ENCODE measurements at regions not wholly inside any gene's neighbourhood (a gene's known extent, or its start where the extent isn't known, plus 50 kb on each side); places are given as distances from the start of the nearest gene placed in this dataset.
A peak's percentile ranks its signal among the peaks of the same experiment; 100 is the strongest.

GRCh38 chr1:10908266-10908665, 104.2 kb upstream of the TARDBP start:
- Histone ChIP-seq H3K36me3 (ENCODE audit: low read depth) (no peaks in the 10 kb centered on the region), H3K9me2 (ENCODE audit: insufficient read depth) (no peaks in the 10 kb centered on the region), H3F3A (ENCODE audit: insufficient read depth) (no peaks in the 10 kb centered on the region), H3K79me2 (ENCODE audit: insufficient read depth) (no peaks in the 10 kb centered on the region), H3K9ac (no peak overlapping the region), H3K4me1 (ENCODE audit: insufficient read depth) (no peaks in the 10 kb centered on the region), H3K27me3 (replicated peaks; ENCODE audit: insufficient read depth) (no peaks in the 10 kb centered on the region), H3K27ac (no peak overlapping the region), H3K9me3 (ENCODE audit: low read depth) (no peaks in the 10 kb centered on the region), H2AFZ (no peak overlapping the region), H3K4me2 (ENCODE audit: unreplicated experiment) (no peak overlapping the region), H4K20me1 (ENCODE audit: insufficient read depth) (no peaks in the 10 kb centered on the region), H3K4me3 (no peak overlapping the region)
- WGBS, 2 experiments (ENCODE audit: low coverage in 1 of 2, low lambda C conversion rate in 2 of 2, missing lambda C conversion rate in 2 of 2) = 65 to 71% methylated on average over 6 of the region's 6 CpGs
- DNase-seq = no peak
- TF ChIP-seq EZH2 (IDR thresholded peaks at IDR 0.05; ENCODE audit: insufficient read depth, poor library complexity, severe bottlenecking) (no peak), EZH2phosphoT487 (IDR thresholded peaks at IDR 0.05; ENCODE audit: insufficient read depth, low read depth) (no peak)
- in situ Hi-C loops (cut with MboI) = no loop called here

- Histone ChIP-seq H2AFZ (no peak overlapping the region), H3K4me3 (no peak overlapping the region), H3F3A (ENCODE audit: insufficient read depth) (no peaks in the 10 kb centered on the region), H3K27me3 (replicated peaks; ENCODE audit: insufficient read depth) (peaks cover 4% of the 10 kb centered on the region; the same call in 1 of the 2 replicates), H3K27ac (no peak overlapping the region), H3K9me3 (ENCODE audit: low read depth) (no peaks in the 10 kb centered on the region), H3K9ac (no peak overlapping the region), H3K36me3 (ENCODE audit: low read depth) (no peaks in the 10 kb centered on the region), H4K20me1 (ENCODE audit: insufficient read depth) (no peaks in the 10 kb centered on the region), H3K79me2 (ENCODE audit: insufficient read depth) (no peaks in the 10 kb centered on the region), H3K9me2 (ENCODE audit: insufficient read depth) (no peaks in the 10 kb centered on the region), H3K4me1 (ENCODE audit: insufficient read depth) (no peaks in the 10 kb centered on the region), H3K4me2 (ENCODE audit: unreplicated experiment) (no peak overlapping the region)
- DNase-seq = peak; percentile 49
- no peak for TF ChIP-seq EZH2 (IDR thresholded peaks at IDR 0.05; ENCODE audit: insufficient read depth, poor library complexity, severe bottlenecking)
- no peak for TF ChIP-seq EZH2phosphoT487 (IDR thresholded peaks at IDR 0.05; ENCODE audit: insufficient read depth, low read depth)
- 36 to 39% methylated on average over 13 to 22 of the region's 22 CpGs for WGBS, 2 experiments (ENCODE audit: low coverage in 1 of 2, low lambda C conversion rate in 2 of 2, missing lambda C conversion rate in 2 of 2)
- in situ Hi-C loops (cut with MboI) = no loop called here
Observed at GRCh38 chr1:10909697-10910680, 102.5 kb upstream of the TARDBP start.

GRCh38 chr1:10910681-10911489, 101.6 kb upstream of the TARDBP start:
- Histone ChIP-seq H3K27me3 (replicated peaks; ENCODE audit: insufficient read depth) (peaks cover 4% of the 10 kb centered on the region; the same call in 1 of the 2 replicates), H2AFZ (no peak overlapping the region), H3K79me2 (ENCODE audit: insufficient read depth) (no peaks in the 10 kb centered on the region), H4K20me1 (ENCODE audit: insufficient read depth) (no peaks in the 10 kb centered on the region), H3K4me2 (ENCODE audit: unreplicated experiment) (no peak overlapping the region), H3K4me3 (no peak overlapping the region), H3K4me1 (ENCODE audit: insufficient read depth) (no peaks in the 10 kb centered on the region), H3K27ac (no peak overlapping the region), H3K9ac (no peak overlapping the region), H3K36me3 (ENCODE audit: low read depth) (no peaks in the 10 kb centered on the region), H3F3A (ENCODE audit: insufficient read depth) (no peaks in the 10 kb centered on the region), H3K9me3 (ENCODE audit: low read depth) (no peaks in the 10 kb centered on the region), H3K9me2 (ENCODE audit: insufficient read depth) (no peaks in the 10 kb centered on the region)
- in situ Hi-C loops (cut with MboI) = no loop called here
- DNase-seq = no peak
- TF ChIP-seq EZH2 (IDR thresholded peaks at IDR 0.05; ENCODE audit: insufficient read depth, poor library complexity, severe bottlenecking) (no peak), EZH2phosphoT487 (IDR thresholded peaks at IDR 0.05; ENCODE audit: insufficient read depth, low read depth) (no peak)
- WGBS, 2 experiments (ENCODE audit: low coverage in 1 of 2, low lambda C conversion rate in 2 of 2, missing lambda C conversion rate in 2 of 2) = 72% methylated on average over 13 of the region's 13 CpGs

- H4K20me1 ChIP-seq (ENCODE audit: insufficient read depth) = no peaks in the 10 kb centered on the region
Observed at GRCh38 chr1:10911490-10912166, 100.8 kb upstream of the TARDBP start.

More at GRCh38 chr1:10911490-10912166, 100.8 kb upstream of the TARDBP start:
- in situ Hi-C loops (cut with MboI) = no loop called here
- H3K9ac ChIP-seq = no peak overlapping the region
- no peaks in the 10 kb centered on the region for H3K9me3 ChIP-seq (ENCODE audit: low read depth)
- no peak for DNase-seq
- no peaks in the 10 kb centered on the region for H3K4me1 ChIP-seq (ENCODE audit: insufficient read depth)
- H3K4me3 ChIP-seq = no peak overlapping the region
- no peaks in the 10 kb centered on the region for H3K36me3 ChIP-seq (ENCODE audit: low read depth)
- H2AFZ ChIP-seq = no peak overlapping the region
- H3K27ac ChIP-seq = no peak overlapping the region
- H3F3A ChIP-seq (ENCODE audit: insufficient read depth) = no peaks in the 10 kb centered on the region
- H3K27me3 ChIP-seq (replicated peaks; ENCODE audit: insufficient read depth) = peaks cover 5% of the 10 kb centered on the region; the same call in 1 of the 2 replicates
- 71 to 75% methylated on average over 11 of the region's 11 CpGs for WGBS, 2 experiments (ENCODE audit: low coverage in 1 of 2, low lambda C conversion rate in 2 of 2, missing lambda C conversion rate in 2 of 2)
- H3K79me2 ChIP-seq (ENCODE audit: insufficient read depth) = no peaks in the 10 kb centered on the region
- no peak overlapping the region for H3K4me2 ChIP-seq (ENCODE audit: unreplicated experiment)
- no peaks in the 10 kb centered on the region for H3K9me2 ChIP-seq (ENCODE audit: insufficient read depth)
- no peak for TF ChIP-seq EZH2phosphoT487 (IDR thresholded peaks at IDR 0.05; ENCODE audit: insufficient read depth, low read depth)
- TF ChIP-seq EZH2 (IDR thresholded peaks at IDR 0.05; ENCODE audit: insufficient read depth, poor library complexity, severe bottlenecking) = no peak
